Astrocyte of the spinal cord (primary cell): ENCODE measurements at regions not wholly inside any gene's neighbourhood (a gene's known extent, or its start where the extent isn't known, plus 50 kb on each side); places are given as distances from the start of the nearest gene placed in this dataset.

Experiments
- DNase-seq: peaks from one replicate; pipeline ENCODE4 v3.0.0; 2011; ENCODE audit warnings: low read depth, low spot score
- H3K4me3 ChIP-seq: 2 replicates; pipeline ENCODE4 v1.5.1; 2011; ENCODE audit warnings: low read depth, mild to moderate bottlenecking, low read length, moderate library complexity
- CTCF ChIP-seq: IDR thresholded peaks from 2 replicates; pipeline ENCODE4 v1.5.1; 2012; ENCODE audit warnings: low read depth, mild to moderate bottlenecking, low read length, inconsistent platforms
- in situ Hi-C: cut with HindIII; loops from 2 replicates; pipeline ENCODE4 v1.10.0; 2017; ENCODE audit warnings: low sequenced_read_pairs

- no peak overlapping the region for H3K4me3 ChIP-seq
- in situ Hi-C loops: no loop called here
- DNase-seq: no peak
- no peak for TF ChIP-seq CTCF
These were observed 306.8 kb downstream of the MN1 start for GRCh38 chr22:27494785-27495184.

DNA sequence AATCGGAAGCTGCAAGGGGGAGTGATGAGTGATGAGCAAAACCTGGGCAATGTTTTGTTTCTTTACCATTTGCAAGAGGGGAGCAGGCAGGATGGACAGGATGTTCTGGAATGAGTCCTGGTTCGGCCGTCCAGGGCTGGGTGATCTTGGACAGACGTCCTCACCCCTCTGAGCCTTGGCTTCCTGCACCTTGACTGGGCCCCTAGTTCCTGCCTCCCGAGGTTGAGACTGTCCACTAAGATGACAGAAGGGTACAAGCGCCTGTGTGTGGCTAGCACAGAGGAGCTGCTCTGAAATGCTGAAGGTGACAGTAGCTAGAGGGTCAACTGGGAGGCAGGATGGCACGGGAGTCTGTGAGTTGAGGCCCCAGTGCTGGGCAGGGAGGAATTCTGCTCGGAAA, 306.2 kb downstream of the MN1 start:
- H3K4me3 ChIP-seq: no peak overlapping the region
- DNase-seq: no peak
- no peak for TF ChIP-seq CTCF
- in situ Hi-C loops: no loop called here

- no peak for DNase-seq
- no peak for TF ChIP-seq CTCF
- in situ Hi-C loops: no loop called here
- no peak overlapping the region for H3K4me3 ChIP-seq
These were observed 302.4 kb downstream of the MN1 start for GRCh38 chr22:27499121-27499520.

- no peak overlapping the region for H3K4me3 ChIP-seq
- no peak for DNase-seq
- in situ Hi-C loops: no loop called here
- TF ChIP-seq CTCF: no peak
These were observed 300.2 kb downstream of the MN1 start for GRCh38 chr22:27501191-27501936.

GRCh38 chr22:27502327-27502726, 299.2 kb downstream of the MN1 start:
- TF ChIP-seq CTCF: no peak
- in situ Hi-C loops: no loop called here
- no peak overlapping the region for H3K4me3 ChIP-seq
- DNase-seq: no peak

DNA sequence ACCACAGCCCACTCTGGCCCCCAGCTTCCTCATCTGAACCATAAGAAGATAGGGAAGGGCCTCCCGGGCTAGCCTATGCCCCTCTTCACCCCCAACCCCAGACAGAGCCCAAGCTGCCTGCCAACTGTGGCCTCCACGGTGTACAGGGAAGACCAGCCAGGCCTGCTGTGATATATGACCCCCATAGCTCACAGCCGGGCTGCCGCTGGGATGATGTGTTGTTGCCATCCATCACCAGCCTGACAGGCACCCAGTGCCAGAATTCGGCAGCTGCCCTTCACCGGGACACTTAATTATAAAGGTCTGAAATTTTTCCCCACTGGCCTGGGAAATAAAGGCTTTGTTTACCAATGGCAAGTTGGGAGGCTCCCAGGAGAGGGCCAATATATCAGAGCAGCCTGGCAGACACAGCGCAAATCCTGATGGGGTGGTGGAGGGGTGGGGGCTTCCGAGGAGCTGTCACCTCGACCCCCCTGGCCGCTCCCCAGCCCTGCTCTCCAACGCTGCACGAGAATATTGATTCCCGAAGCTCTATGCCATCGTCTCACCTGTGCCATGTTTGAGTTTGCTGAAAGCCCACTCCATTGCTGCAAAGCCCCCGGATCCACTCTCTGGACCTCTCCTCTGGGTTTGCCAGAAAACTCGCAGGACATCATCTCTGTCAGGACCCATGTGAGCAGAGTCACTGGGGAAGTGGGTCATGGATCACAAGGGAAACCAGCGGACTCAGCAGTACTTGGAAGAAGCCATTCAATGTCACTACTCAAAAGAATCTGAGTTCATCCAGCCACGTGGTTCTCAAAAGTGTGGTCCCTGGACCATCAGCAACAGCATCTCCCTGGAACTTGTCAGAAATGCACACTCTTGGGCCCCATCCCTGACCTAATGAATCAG, 296.9 kb downstream of the MN1 start:
- no peak for TF ChIP-seq CTCF
- in situ Hi-C loops: no loop called here

More for the DNA sequence above, 296.9 kb downstream of the MN1 start:
- no peak overlapping the region for H3K4me3 ChIP-seq
- no peak for DNase-seq
